ENCODE measurements at regions not wholly inside any gene's neighbourhood (a gene's known extent, or its start where the extent isn't known, plus 50 kb on each side); places are given as distances from the start of the nearest gene placed in this dataset.

DNA sequence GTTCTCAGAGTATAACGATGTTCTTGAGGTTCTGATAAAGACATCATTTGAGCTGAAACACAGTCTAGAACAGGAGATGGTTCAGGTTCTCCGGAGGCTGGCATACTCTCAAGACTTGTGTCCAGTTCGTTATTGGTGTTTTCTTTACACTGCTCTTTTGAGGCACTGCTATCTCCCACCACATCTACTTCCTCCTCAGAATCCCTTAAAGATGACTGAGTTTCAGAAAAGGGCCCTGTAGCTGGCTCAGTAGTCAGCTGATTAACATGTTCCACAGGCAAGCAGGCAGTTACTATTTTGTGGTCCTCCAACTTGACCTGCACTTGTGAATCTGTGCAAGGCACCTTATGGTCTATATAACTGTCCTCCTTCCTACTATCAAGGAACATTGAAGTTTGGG, 50.2 kb downstream of the ZZZ3 start:
- peaks cover 27% of the 10 kb centered on the region for H3K36me3 ChIP-seq (ENCODE audit: insufficient read depth, low read length)
- H3K27me3 Mint-ChIP-seq, result no peaks in the 10 kb centered on the region

DNA sequence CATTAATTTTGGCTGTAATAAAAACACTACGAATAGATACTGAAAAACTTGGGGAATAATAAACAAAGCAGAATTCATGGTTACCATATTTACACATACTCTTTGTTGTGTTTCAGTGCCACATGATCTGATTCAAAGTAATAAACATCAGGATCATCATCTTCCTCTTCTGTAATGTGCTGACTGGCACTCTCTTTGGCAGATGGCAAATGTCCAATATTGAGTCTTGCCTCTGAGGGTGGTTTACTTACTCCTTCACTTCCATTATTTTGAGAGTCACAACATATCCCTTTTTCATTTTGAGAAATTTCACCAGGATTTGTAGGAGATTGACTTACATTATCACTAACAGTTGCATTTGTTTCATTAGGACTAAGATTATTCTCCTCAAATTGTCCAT, 50.7 kb downstream of the ZZZ3 start:
- Mint-ChIP-seq H3K4me1 (peaks cover 0 to 11% (median 5%) of the 10 kb centered on the region in 4 donors), H3K9me3 (no peaks in the 10 kb centered on the region), H3K27ac (no peak overlapping the region), H3K27me3 (no peaks in the 10 kb centered on the region), H3K4me3 (no peak overlapping the region), H3K36me3 (peaks cover 46 to 55% of the 10 kb centered on the region in 2 donors)
- Histone ChIP-seq H3K4me1 (ENCODE audit: insufficient read depth, low read length) (no peaks in the 10 kb centered on the region), H3K27me3 (ENCODE audit: insufficient read depth, low read length) (no peaks in the 10 kb centered on the region), H3K36me3 (ENCODE audit: insufficient read depth, low read length) (peaks cover 27% of the 10 kb centered on the region), H3K4me3 (ENCODE audit: low read length in 2 of 2) (no peak overlapping the region), H3K9me3 (ENCODE audit: control insufficient read depth in 1 of 2, low read length in 2 of 2) (no peaks in the 10 kb centered on the region), H3K27ac (ENCODE audit: low read depth, low read length) (no peak overlapping the region)
- intact Hi-C loops (cut with micrococcal nuclease), result no loop called here
- POLR2A ChIA-PET (ENCODE audit: partially characterized antibody), result no interaction called here
- no peak for DNase-seq
- CTCF ChIA-PET (ENCODE audit: partially characterized antibody), result no interaction called here

More for the DNA sequence above, 50.2 kb downstream of the ZZZ3 start:
- Histone ChIP-seq H3K4me3 (ENCODE audit: low read length in 2 of 2) (no peak overlapping the region), H3K27me3 (ENCODE audit: insufficient read depth, low read length) (no peaks in the 10 kb centered on the region), H3K4me1 (ENCODE audit: insufficient read depth, low read length) (no peaks in the 10 kb centered on the region), H3K9me3 (ENCODE audit: control insufficient read depth in 1 of 2, low read length in 2 of 2) (no peaks in the 10 kb centered on the region), H3K27ac (ENCODE audit: low read depth, low read length) (no peak overlapping the region)
- Mint-ChIP-seq H3K36me3 (peaks cover 45 to 56% of the 10 kb centered on the region in 2 donors), H3K4me1 (peaks cover 0 to 11% (median 5%) of the 10 kb centered on the region in 4 donors), H3K4me3 (no peak overlapping the region), H3K9me3 (no peaks in the 10 kb centered on the region), H3K27ac (no peak overlapping the region)
- DNase-seq, result no peak
- ChIA-PET POLR2A (ENCODE audit: partially characterized antibody) (no interaction called here), CTCF (ENCODE audit: partially characterized antibody) (no interaction called here)
- intact Hi-C loops (cut with micrococcal nuclease), result no loop called here

DNA sequence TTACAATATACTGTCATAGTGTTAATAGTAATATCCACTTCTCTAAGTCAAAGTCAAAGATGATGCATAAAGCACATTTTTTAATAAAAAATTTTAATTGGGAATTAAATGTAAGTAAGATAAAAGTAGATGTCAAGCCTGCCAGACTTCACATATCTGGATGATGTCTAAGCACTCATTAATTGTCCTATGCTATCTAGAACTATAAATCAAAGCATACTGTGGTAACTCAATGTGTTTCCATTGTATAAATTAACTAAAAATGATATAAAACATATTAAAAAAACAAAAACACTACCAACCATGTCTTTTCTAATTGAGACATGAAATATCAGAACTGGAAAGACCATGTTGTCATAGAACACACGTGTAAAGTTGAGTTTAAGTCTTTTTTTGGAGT, 51.2 kb downstream of the ZZZ3 start:
- H3K9me3 Mint-ChIP-seq, result no peaks in the 10 kb centered on the region
- no peak overlapping the region for H3K4me3 Mint-ChIP-seq
- DNase-seq, result no peak
- H3K4me3 ChIP-seq (ENCODE audit: low read length in 2 of 2), result no peak overlapping the region
- H3K27me3 Mint-ChIP-seq, result no peaks in the 10 kb centered on the region
- intact Hi-C loops (cut with micrococcal nuclease), result no loop called here
- ChIA-PET CTCF (ENCODE audit: partially characterized antibody) (no interaction called here), POLR2A (ENCODE audit: partially characterized antibody) (no interaction called here)
- peaks cover 0 to 11% (median 5%) of the 10 kb centered on the region in 4 donors for H3K4me1 Mint-ChIP-seq
- H3K27ac Mint-ChIP-seq, result no peak overlapping the region
- no peaks in the 10 kb centered on the region for H3K9me3 ChIP-seq (ENCODE audit: control insufficient read depth in 1 of 2, low read length in 2 of 2)
- no peaks in the 10 kb centered on the region for H3K27me3 ChIP-seq (ENCODE audit: insufficient read depth, low read length)
- H3K36me3 Mint-ChIP-seq, result peaks cover 50 to 59% of the 10 kb centered on the region in 2 donors
- no peak overlapping the region for H3K27ac ChIP-seq (ENCODE audit: low read depth, low read length)
- no peaks in the 10 kb centered on the region for H3K4me1 ChIP-seq (ENCODE audit: insufficient read depth, low read length)
- peaks cover 27% of the 10 kb centered on the region for H3K36me3 ChIP-seq (ENCODE audit: insufficient read depth, low read length)

DNA sequence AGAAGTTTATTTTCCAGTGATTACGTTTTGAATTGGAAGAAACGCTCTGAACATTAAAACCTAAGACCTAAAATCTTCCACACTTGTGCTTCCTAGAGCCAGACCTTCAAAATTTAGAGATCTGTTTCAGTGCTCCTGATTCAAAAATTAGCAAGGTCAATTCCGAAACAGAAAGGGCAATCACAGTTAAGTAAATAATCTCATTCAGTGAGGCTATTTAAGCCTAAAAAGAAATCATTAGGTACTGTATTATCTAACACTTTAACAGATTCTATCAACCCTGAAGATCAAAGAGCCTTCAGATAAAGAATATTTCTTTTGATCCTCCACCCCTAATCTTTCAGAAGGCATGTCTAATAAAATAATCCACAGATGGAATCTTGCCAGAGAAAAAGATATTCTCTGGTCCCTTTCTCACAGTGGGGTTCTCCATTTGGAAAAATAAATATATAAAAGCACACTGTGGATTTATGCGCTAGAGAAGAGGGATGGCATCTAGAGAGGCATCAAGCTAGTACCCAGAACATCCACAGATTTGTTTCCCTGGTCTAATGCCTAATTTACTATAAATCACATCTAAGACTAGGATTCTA, 54.4 kb downstream of the ZZZ3 start:
- Histone ChIP-seq H3K36me3 (ENCODE audit: insufficient read depth, low read length) (peaks cover 16% of the 10 kb centered on the region), H3K27me3 (ENCODE audit: insufficient read depth, low read length) (no peaks in the 10 kb centered on the region), H3K4me3 (ENCODE audit: low read length in 2 of 2) (no peak overlapping the region), H3K4me1 (ENCODE audit: insufficient read depth, low read length) (no peaks in the 10 kb centered on the region), H3K9me3 (ENCODE audit: control insufficient read depth in 1 of 2, low read length in 2 of 2) (no peaks in the 10 kb centered on the region), H3K27ac (ENCODE audit: low read depth, low read length) (no peak overlapping the region)
- intact Hi-C loops (cut with micrococcal nuclease), result no loop called here
- no peak overlapping the region for H3K4me3 Mint-ChIP-seq
- peaks cover 65 to 68% of the 10 kb centered on the region in 2 donors for H3K36me3 Mint-ChIP-seq
- H3K4me1 Mint-ChIP-seq, result peaks cover 6 to 10% (median 8%) of the 10 kb centered on the region in 4 donors
- H3K27me3 Mint-ChIP-seq, result no peaks in the 10 kb centered on the region
- H3K9me3 Mint-ChIP-seq, result no peaks in the 10 kb centered on the region
- CTCF ChIA-PET (ENCODE audit: partially characterized antibody), result no interaction called here
- no peak for DNase-seq
- no peak overlapping the region for H3K27ac Mint-ChIP-seq
- POLR2A ChIA-PET (ENCODE audit: partially characterized antibody), result no interaction called here

DNA sequence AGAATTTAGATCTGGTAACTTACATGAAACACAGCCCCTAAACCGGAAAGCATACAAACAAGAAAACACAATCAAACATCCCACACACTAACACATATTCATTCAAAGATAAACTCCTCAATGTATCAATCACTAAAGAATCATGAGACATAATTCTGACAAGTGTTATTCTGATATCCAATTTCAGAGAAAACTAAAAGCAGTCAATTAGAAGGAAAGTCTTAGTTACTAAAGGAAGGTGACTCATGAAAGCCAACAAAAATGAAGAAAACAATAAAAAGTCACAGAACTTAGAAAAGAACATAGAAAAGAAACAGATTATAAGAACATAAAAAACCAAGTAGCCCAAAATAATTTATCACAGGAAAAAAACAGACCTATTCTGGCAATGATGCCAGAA, 57.2 kb downstream of the ZZZ3 start:
- DNase-seq, result no peak
- Mint-ChIP-seq H3K27me3 (no peaks in the 10 kb centered on the region), H3K4me1 (peaks cover 10 to 17% (median 11%) of the 10 kb centered on the region in 4 donors), H3K9me3 (no peaks in the 10 kb centered on the region), H3K36me3 (peaks cover 54 to 56% of the 10 kb centered on the region in 2 donors), H3K4me3 (no peak overlapping the region), H3K27ac (peak overlapping the region in 1 of 7 donors; percentile 37)
- intact Hi-C loops (cut with micrococcal nuclease), result no loop called here
- ChIA-PET POLR2A (ENCODE audit: partially characterized antibody) (no interaction called here), CTCF (ENCODE audit: partially characterized antibody) (no interaction called here)
- Histone ChIP-seq H3K4me1 (ENCODE audit: insufficient read depth, low read length) (no peaks in the 10 kb centered on the region), H3K27me3 (ENCODE audit: insufficient read depth, low read length) (no peaks in the 10 kb centered on the region), H3K4me3 (ENCODE audit: low read length in 2 of 2) (no peak overlapping the region), H3K36me3 (ENCODE audit: insufficient read depth, low read length) (no peaks in the 10 kb centered on the region), H3K9me3 (ENCODE audit: control insufficient read depth in 1 of 2, low read length in 2 of 2) (no peaks in the 10 kb centered on the region), H3K27ac (ENCODE audit: low read depth, low read length) (no peak overlapping the region)

DNA sequence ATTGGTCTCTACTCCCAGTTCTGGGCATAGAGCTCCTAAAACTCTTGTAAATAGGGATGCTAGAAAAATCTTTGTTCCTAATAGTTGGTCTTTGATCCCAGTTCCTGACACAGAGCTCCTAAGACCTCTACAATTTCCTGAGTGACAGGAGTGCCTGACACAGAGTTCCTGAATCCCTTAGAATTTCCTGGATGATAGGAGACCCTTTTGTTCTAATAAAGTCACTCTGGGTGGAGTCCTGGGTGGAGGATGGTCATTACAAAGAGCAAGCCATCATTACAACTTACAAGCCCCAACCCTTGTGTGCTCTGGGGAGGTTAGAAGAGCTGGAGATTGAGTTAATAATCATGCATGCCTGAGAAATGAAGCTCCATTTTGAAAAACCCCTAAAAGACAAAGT, 58.4 kb downstream of the ZZZ3 start:
- H3K27me3 ChIP-seq (ENCODE audit: insufficient read depth, low read length), result no peaks in the 10 kb centered on the region
- no peaks in the 10 kb centered on the region for H3K9me3 ChIP-seq (ENCODE audit: control insufficient read depth in 1 of 2, low read length in 2 of 2)
- no peak overlapping the region for H3K4me3 ChIP-seq (ENCODE audit: low read length in 2 of 2)
- H3K27ac ChIP-seq (ENCODE audit: low read depth, low read length), result no peak overlapping the region
- intact Hi-C loops (cut with micrococcal nuclease), result no loop called here
- Mint-ChIP-seq H3K9me3 (no peaks in the 10 kb centered on the region), H3K36me3 (peaks cover 55 to 56% of the 10 kb centered on the region in 2 donors), H3K4me3 (no peak overlapping the region), H3K27ac (peak overlapping the region in 1 of 7 donors; percentile 19), H3K4me1 (peaks cover 13 to 18% (median 16%) of the 10 kb centered on the region in 4 donors), H3K27me3 (no peaks in the 10 kb centered on the region)
- CTCF ChIA-PET (ENCODE audit: partially characterized antibody), result interaction anchor here (0.6 kb wide), 1 partner anchor 271 kb away, joined by 3 read pairs; no protein-coding TSS in a partner anchor
- POLR2A ChIA-PET (ENCODE audit: partially characterized antibody), result no interaction called here
- no peak for DNase-seq
- H3K4me1 ChIP-seq (ENCODE audit: insufficient read depth, low read length), result no peaks in the 10 kb centered on the region
- H3K36me3 ChIP-seq (ENCODE audit: insufficient read depth, low read length), result no peaks in the 10 kb centered on the region

DNA sequence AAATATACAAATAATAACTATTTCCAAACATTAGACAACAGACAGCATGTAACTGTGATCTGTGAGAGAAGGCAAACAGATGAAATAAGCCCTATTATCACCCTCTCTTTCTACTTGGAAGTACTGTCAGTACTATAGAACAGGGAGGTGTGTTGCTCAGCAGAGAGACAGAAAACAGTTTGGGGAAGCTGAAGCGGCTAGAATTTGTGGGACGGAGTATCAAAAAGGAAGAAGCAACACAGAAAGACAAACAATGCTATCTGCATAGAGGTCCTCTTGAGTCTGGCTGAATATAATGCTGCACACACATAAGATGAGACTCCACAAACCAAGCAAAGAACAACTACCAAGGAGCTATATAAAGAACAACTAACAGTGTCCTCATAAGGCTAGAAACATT, 59.4 kb downstream of the ZZZ3 start:
- no peak for DNase-seq
- Mint-ChIP-seq H3K9me3 (no peaks in the 10 kb centered on the region), H3K4me3 (no peak overlapping the region), H3K27me3 (no peaks in the 10 kb centered on the region), H3K27ac (peak overlapping the region in 2 of 7 donors; percentile 4 to 39), H3K4me1 (peaks cover 13 to 18% (median 16%) of the 10 kb centered on the region in 4 donors), H3K36me3 (peaks cover 55 to 64% of the 10 kb centered on the region in 2 donors)
- H3K4me1 ChIP-seq (ENCODE audit: insufficient read depth, low read length), result no peaks in the 10 kb centered on the region
- H3K36me3 ChIP-seq (ENCODE audit: insufficient read depth, low read length), result no peaks in the 10 kb centered on the region
- H3K9me3 ChIP-seq (ENCODE audit: control insufficient read depth in 1 of 2, low read length in 2 of 2), result no peaks in the 10 kb centered on the region
- intact Hi-C loops (cut with micrococcal nuclease), result no loop called here
- H3K27me3 ChIP-seq (ENCODE audit: insufficient read depth, low read length), result no peaks in the 10 kb centered on the region
- ChIA-PET CTCF (ENCODE audit: partially characterized antibody) (interaction anchor here (1.5 kb wide), 1 partner anchor 11 kb away, joined by 3 read pairs; no protein-coding TSS in a partner anchor), POLR2A (ENCODE audit: partially characterized antibody) (no interaction called here)
- H3K27ac ChIP-seq (ENCODE audit: low read depth, low read length), result no peak overlapping the region
- no peak overlapping the region for H3K4me3 ChIP-seq (ENCODE audit: low read length in 2 of 2)

All from CD4-positive, alpha-beta memory T cell (primary cell).